Urothelium cell line (cell line): ENCODE measurements at regions not wholly inside any gene's neighbourhood (a gene's known extent, or its start where the extent isn't known, plus 50 kb on each side); places are given as distances from the start of the nearest gene placed in this dataset.

Source experiments
- DNase-seq: peaks from one replicate; pipeline ENCODE4 v3.0.0; 2011; ENCODE audit warnings: low spot score, mixed read lengths
- FAIRE-seq: peaks from 2 replicates; lab custom pipeline; 2011; peaks lifted over from hg19 to GRCh38; lab: Jason Lieb, UNC

GRCh38 chr11:123305601-123306375 is 110.7 kb upstream of the CLMP start:
- DNase-seq (no peak), FAIRE-seq (no peak)

GRCh38 chr11:123304828-123305466 is 109.9 kb upstream of the CLMP start:
- DNase-seq (no peak), FAIRE-seq (no peak)

GRCh38 chr11:123303924-123304323 is 108.9 kb upstream of the CLMP start:
- no peak for FAIRE-seq
- no peak for DNase-seq

GRCh38 chr11:123302751-123303195 is 107.7 kb upstream of the CLMP start:
- FAIRE-seq (no peak), DNase-seq (peak; percentile 21)

GRCh38 chr11:123301696-123302400 is 106.8 kb upstream of the CLMP start:
- FAIRE-seq (no peak), DNase-seq (peak; percentile 77)

- FAIRE-seq (no peak), DNase-seq (no peak)
These were observed 106.1 kb upstream of the CLMP start for GRCh38 chr11:123301013-123301591.

GRCh38 chr11:123299721-123300120 is 104.7 kb upstream of the CLMP start:
- DNase-seq (no peak), FAIRE-seq (no peak)

GRCh38 chr11:123298488-123299447 is 103.7 kb upstream of the CLMP start:
- FAIRE-seq (no peak), DNase-seq (no peak)

- no peak for FAIRE-seq
- no peak for DNase-seq
These were observed 97.6 kb upstream of the CLMP start for GRCh38 chr11:123292647-123293046.

GRCh38 chr11:123291201-123291869 is 96.3 kb upstream of the CLMP start:
- DNase-seq = no peak
- no peak for FAIRE-seq

GRCh38 chr11:123286761-123287160 is 91.7 kb upstream of the CLMP start:
- DNase-seq = no peak

GRCh38 chr11:123286255-123286654 is 91.2 kb upstream of the CLMP start:
- DNase-seq (no peak), FAIRE-seq (no peak)

More at GRCh38 chr11:123286761-123287160, 91.7 kb upstream of the CLMP start:
- no peak for FAIRE-seq

GRCh38 chr11:123284454-123284853 is 89.4 kb upstream of the CLMP start:
- no peak for DNase-seq
- FAIRE-seq = no peak

GRCh38 chr11:123282597-123282996 is 87.5 kb upstream of the CLMP start:
- FAIRE-seq = no peak
- DNase-seq = no peak

- no peak for FAIRE-seq
These were observed 78.6 kb upstream of the CLMP start for GRCh38 chr11:123273616-123274015.

GRCh38 chr11:123272565-123272964 is 77.5 kb upstream of the CLMP start:
- no peak for DNase-seq
- FAIRE-seq = no peak

More at GRCh38 chr11:123273616-123274015, 78.6 kb upstream of the CLMP start:
- no peak for DNase-seq

GRCh38 chr11:123268156-123268555 is 73.1 kb upstream of the CLMP start:
- FAIRE-seq (no peak), DNase-seq (no peak)

GRCh38 chr11:123265951-123266350 is 70.9 kb upstream of the CLMP start:
- no peak for FAIRE-seq

GRCh38 chr11:123264431-123264780 is 69.4 kb upstream of the CLMP start:
- DNase-seq = no peak
- FAIRE-seq = no peak

More at GRCh38 chr11:123265951-123266350, 70.9 kb upstream of the CLMP start:
- no peak for DNase-seq
